ENCODE measurements at regions not wholly inside any gene's neighbourhood (a gene's known extent, or its start where the extent isn't known, plus 50 kb on each side); places are given as distances from the start of the nearest gene placed in this dataset.

DNA sequence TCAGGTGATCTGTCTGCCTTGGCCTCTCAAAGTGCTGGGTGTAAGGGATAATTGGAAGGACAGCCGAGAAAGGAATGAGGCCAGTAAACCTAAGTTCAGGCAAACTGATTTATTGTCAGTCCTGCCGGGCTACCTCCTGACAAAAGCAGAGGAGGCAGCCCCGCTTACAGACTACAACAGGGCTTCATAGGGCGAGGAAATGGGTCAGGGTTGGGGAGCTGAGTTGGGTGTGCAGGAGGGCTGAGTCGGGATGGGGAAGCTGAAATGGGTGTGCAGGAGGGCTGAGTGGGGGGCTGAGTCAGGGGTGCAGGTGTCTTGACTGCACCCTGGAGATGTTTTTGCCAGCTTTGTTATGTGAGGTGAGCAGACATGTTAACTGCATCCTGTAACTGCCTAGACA is 210.2 kb downstream of the SLITRK6 start:
- TF ChIP-seq FOXP2 (optimal IDR thresholded peaks at IDR 0.05; ENCODE audit: borderline replicate concordance, extremely low read depth, extremely low read length, insufficient read depth) (no peak), POLR2AphosphoS5 (IDR thresholded peaks at IDR 0.05; ENCODE audit: low read depth, low read length) (no peak), SIN3A (IDR thresholded peaks at IDR 0.05; ENCODE audit: borderline replicate concordance, insufficient read depth, low read length) (no peak), TAF1 (IDR thresholded peaks at IDR 0.05; ENCODE audit: borderline replicate concordance, insufficient read depth, low read length) (no peak)
- TF ChIP-seq, protein P1, sequence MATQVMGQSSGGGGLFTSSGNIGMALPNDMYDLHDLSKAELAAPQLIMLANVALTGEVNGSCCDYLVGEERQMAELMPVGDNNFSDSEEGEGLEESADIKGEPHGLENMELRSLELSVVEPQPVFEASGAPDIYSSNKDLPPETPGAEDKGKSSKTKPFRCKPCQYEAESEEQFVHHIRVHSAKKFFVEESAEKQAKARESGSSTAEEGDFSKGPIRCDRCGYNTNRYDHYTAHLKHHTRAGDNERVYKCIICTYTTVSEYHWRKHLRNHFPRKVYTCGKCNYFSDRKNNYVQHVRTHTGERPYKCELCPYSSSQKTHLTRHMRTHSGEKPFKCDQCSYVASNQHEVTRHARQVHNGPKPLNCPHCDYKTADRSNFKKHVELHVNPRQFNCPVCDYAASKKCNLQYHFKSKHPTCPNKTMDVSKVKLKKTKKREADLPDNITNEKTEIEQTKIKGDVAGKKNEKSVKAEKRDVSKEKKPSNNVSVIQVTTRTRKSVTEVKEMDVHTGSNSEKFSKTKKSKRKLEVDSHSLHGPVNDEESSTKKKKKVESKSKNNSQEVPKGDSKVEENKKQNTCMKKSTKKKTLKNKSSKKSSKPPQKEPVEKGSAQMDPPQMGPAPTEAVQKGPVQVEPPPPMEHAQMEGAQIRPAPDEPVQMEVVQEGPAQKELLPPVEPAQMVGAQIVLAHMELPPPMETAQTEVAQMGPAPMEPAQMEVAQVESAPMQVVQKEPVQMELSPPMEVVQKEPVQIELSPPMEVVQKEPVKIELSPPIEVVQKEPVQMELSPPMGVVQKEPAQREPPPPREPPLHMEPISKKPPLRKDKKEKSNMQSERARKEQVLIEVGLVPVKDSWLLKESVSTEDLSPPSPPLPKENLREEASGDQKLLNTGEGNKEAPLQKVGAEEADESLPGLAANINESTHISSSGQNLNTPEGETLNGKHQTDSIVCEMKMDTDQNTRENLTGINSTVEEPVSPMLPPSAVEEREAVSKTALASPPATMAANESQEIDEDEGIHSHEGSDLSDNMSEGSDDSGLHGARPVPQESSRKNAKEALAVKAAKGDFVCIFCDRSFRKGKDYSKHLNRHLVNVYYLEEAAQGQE (IDR thresholded peaks at IDR 0.05; ENCODE audit: insufficient read depth in 1 of 2, low read depth in 2 of 2, low read length in 2 of 2): no peak

- TF ChIP-seq FOXP2 (optimal IDR thresholded peaks at IDR 0.05; ENCODE audit: borderline replicate concordance, extremely low read depth, extremely low read length, insufficient read depth): no peak
- TF ChIP-seq POLR2AphosphoS5 (IDR thresholded peaks at IDR 0.05; ENCODE audit: low read depth, low read length): no peak
- TF ChIP-seq, protein P1 (IDR thresholded peaks at IDR 0.05; ENCODE audit: insufficient read depth in 1 of 2, low read depth in 2 of 2, low read length in 2 of 2): no peak
These were observed 210.9 kb downstream of the SLITRK6 start for GRCh38 chr13:85588359-85588758.

GRCh38 chr13:85586856-85587255 is 212.4 kb downstream of the SLITRK6 start:
- no peak for TF ChIP-seq TAF1 (IDR thresholded peaks at IDR 0.05; ENCODE audit: borderline replicate concordance, insufficient read depth, low read length)
- no peak for TF ChIP-seq POLR2AphosphoS5 (IDR thresholded peaks at IDR 0.05; ENCODE audit: low read depth, low read length)
- TF ChIP-seq FOXP2 (optimal IDR thresholded peaks at IDR 0.05; ENCODE audit: borderline replicate concordance, extremely low read depth, extremely low read length, insufficient read depth): no peak
- TF ChIP-seq, protein P1 (IDR thresholded peaks at IDR 0.05; ENCODE audit: insufficient read depth in 1 of 2, low read depth in 2 of 2, low read length in 2 of 2): no peak
- no peak for TF ChIP-seq SIN3A (IDR thresholded peaks at IDR 0.05; ENCODE audit: borderline replicate concordance, insufficient read depth, low read length)

DNA sequence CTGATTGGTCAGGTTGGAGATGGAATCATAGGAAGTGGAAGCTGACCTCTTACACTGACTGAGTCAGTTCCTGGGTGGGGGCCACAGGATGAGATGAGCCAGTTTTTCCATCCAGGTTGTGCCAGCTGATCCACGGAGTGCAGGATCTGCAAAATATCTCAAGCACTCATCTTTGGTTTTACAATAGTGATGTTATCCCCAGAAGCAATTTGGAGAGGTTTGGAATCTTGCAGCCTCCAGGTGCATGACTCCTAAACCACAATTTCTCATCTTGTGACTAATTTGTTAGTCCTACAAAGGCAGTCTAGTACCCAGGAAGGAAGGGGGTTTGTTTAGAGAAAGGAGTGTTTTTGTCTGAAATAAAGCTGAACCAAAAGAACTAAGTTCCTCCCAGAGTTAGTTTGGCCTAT is 212.8 kb downstream of the SLITRK6 start:
- TF ChIP-seq SIN3A (IDR thresholded peaks at IDR 0.05; ENCODE audit: borderline replicate concordance, insufficient read depth, low read length): no peak
- TF ChIP-seq, protein P1 (IDR thresholded peaks at IDR 0.05; ENCODE audit: insufficient read depth in 1 of 2, low read depth in 2 of 2, low read length in 2 of 2): no peak
- TF ChIP-seq FOXP2 (optimal IDR thresholded peaks at IDR 0.05; ENCODE audit: borderline replicate concordance, extremely low read depth, extremely low read length, insufficient read depth): no peak
- no peak for TF ChIP-seq POLR2AphosphoS5 (IDR thresholded peaks at IDR 0.05; ENCODE audit: low read depth, low read length)
- TF ChIP-seq TAF1 (IDR thresholded peaks at IDR 0.05; ENCODE audit: borderline replicate concordance, insufficient read depth, low read length): no peak

- no peak for TF ChIP-seq TAF1 (IDR thresholded peaks at IDR 0.05; ENCODE audit: borderline replicate concordance, insufficient read depth, low read length)
- no peak for TF ChIP-seq SIN3A (IDR thresholded peaks at IDR 0.05; ENCODE audit: borderline replicate concordance, insufficient read depth, low read length)
- no peak for TF ChIP-seq FOXP2 (optimal IDR thresholded peaks at IDR 0.05; ENCODE audit: borderline replicate concordance, extremely low read depth, extremely low read length, insufficient read depth)
- TF ChIP-seq POLR2AphosphoS5 (IDR thresholded peaks at IDR 0.05; ENCODE audit: low read depth, low read length): no peak
- TF ChIP-seq, protein P1 (IDR thresholded peaks at IDR 0.05; ENCODE audit: insufficient read depth in 1 of 2, low read depth in 2 of 2, low read length in 2 of 2): no peak
These were observed 216.3 kb downstream of the SLITRK6 start for GRCh38 chr13:85582890-85583289.
